HCT116 (cell line): ENCODE measurements at regions not wholly inside any gene's neighbourhood (a gene's known extent, or its start where the extent isn't known, plus 50 kb on each side); places are given as distances from the start of the nearest gene placed in this dataset.

ENCODE experiments used
- CTCF ChIP-seq, 3 experiments: fragments of 200-600 bp in 1 of 3; sonication (generic) in 1 of 3; IDR thresholded peaks in 2 of 3; conservative IDR thresholded peaks in 1 of 3; 2 replicates each; pipeline ENCODE4 v1.5.1; 2012 to 2017; ENCODE audit warnings: low read depth in 2 of 3, low read length in 2 of 3, antibody characterized with exemption in 1 of 3, borderline replicate concordance in 1 of 3, control low read depth in 1 of 3, mild to moderate bottlenecking in 1 of 3, mixed read lengths in 1 of 3, mixed run types in 1 of 3, moderate library complexity in 1 of 3; ENCODE audit not compliant: insufficient read depth in 1 of 3
- ELF1 ChIP-seq: IDR thresholded peaks from 2 replicates; pipeline ENCODE4 v1.6.1; 2012; ENCODE audit warnings: low read depth, borderline replicate concordance
- POLR2AphosphoS5 ChIP-seq: IDR thresholded peaks from 2 replicates; pipeline ENCODE4 v1.6.1; 2011; ENCODE audit warnings: mild to moderate bottlenecking, low read depth, low read length, moderate library complexity
- TF ChIP-seq, protein P1 (sequence below): IDR thresholded peaks from 2 replicates; pipeline ENCODE4 v1.6.1; 2012; ENCODE audit warnings: low read depth

- TF ChIP-seq CTCF (IDR thresholded peaks at IDR 0.05 in 2 of 3, conservative IDR thresholded peaks at IDR 0.05 in 1 of 3; ENCODE audit: borderline replicate concordance in 1 of 3, insufficient read depth in 1 of 3, low read depth in 2 of 3, low read length in 2 of 3) (peak; percentile 73 to 88 (median 77)), ELF1 (no peak), POLR2AphosphoS5 (no peak)
- TF ChIP-seq, protein P1, sequence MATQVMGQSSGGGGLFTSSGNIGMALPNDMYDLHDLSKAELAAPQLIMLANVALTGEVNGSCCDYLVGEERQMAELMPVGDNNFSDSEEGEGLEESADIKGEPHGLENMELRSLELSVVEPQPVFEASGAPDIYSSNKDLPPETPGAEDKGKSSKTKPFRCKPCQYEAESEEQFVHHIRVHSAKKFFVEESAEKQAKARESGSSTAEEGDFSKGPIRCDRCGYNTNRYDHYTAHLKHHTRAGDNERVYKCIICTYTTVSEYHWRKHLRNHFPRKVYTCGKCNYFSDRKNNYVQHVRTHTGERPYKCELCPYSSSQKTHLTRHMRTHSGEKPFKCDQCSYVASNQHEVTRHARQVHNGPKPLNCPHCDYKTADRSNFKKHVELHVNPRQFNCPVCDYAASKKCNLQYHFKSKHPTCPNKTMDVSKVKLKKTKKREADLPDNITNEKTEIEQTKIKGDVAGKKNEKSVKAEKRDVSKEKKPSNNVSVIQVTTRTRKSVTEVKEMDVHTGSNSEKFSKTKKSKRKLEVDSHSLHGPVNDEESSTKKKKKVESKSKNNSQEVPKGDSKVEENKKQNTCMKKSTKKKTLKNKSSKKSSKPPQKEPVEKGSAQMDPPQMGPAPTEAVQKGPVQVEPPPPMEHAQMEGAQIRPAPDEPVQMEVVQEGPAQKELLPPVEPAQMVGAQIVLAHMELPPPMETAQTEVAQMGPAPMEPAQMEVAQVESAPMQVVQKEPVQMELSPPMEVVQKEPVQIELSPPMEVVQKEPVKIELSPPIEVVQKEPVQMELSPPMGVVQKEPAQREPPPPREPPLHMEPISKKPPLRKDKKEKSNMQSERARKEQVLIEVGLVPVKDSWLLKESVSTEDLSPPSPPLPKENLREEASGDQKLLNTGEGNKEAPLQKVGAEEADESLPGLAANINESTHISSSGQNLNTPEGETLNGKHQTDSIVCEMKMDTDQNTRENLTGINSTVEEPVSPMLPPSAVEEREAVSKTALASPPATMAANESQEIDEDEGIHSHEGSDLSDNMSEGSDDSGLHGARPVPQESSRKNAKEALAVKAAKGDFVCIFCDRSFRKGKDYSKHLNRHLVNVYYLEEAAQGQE: no peak
Observed at GRCh38 chr2:57497489-57498096, 549.0 kb upstream of the VRK2 start.
